NCI-H187 treated with DMSO at 0.1 percent for 48 hours (cell line): ENCODE measurements at regions not wholly inside any gene's neighbourhood (a gene's known extent, or its start where the extent isn't known, plus 50 kb on each side); places are given as distances from the start of the nearest gene placed in this dataset.

Experiments
- DNase-seq: peaks from one replicate; lab custom pipeline; 2025; lab: John Stamatoyannopoulos, UW

DNA sequence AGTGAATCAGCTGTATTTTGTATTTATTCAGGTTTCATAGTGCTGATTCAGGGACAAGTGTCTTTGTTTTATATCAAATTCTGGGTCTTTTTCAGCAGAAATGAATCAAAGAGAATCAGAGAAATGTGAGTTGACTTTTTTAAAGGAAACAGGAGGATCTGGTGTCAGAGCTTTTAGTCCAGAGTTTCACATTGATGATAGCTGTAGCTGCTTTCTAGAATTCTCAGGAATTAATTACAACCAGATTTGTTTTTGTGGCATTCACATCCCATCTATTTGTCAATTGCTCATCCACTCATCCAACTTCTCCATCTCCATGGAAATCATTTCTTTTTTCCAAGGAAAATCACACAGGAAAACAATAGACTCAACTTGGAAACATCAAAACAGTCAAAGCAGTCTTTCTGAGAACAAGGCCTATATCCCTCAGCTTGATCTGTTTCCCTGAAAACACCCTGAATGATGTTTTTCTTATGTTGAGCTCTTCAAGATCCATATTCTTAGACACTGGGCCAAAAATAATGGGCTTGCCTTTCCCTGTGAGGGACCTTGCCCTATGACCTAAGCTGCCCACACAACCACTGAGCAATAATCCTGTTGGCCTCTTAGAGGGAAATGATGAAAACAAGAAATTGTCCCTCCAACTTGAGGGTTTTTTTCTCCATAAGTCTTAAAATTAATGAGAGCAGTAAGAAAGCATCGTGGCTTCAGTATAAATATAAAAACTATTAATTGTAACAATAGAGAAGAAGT is 249.5 kb upstream of the FN1 start:
- no peak for DNase-seq

- DNase-seq = no peak
Measured at GRCh38 chr2:215684448-215685237, 248.8 kb upstream of the FN1 start.

- no peak for DNase-seq
Measured at GRCh38 chr2:215683295-215683694, 247.4 kb upstream of the FN1 start.

GRCh38 chr2:215681799-215682596 is 246.1 kb upstream of the FN1 start:
- no peak for DNase-seq

GRCh38 chr2:215680605-215681598 is 245.0 kb upstream of the FN1 start:
- DNase-seq = peak; percentile 23

DNA sequence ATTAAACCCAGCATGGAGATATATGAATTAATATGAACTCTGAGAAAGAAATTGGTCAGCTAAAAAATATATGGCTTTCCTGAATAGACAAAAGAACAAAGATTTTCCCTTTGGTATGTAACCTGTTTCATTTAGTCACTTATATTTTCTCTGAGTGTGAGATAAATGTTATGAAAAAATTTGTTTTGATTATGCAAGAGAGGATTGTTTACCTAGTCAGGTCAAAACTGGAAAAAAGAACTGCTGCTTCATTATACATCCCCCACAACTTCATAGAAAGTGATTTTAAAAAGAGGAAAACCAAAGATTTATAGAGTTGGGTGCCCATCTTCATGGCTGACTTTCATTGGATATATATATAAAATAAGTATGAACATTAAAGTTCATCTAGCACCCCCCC is 242.2 kb upstream of the FN1 start:
- DNase-seq = no peak

- no peak for DNase-seq
Measured at GRCh38 chr2:215677481-215677880, 241.6 kb upstream of the FN1 start.

GRCh38 chr2:215672406-215672805 is 236.5 kb upstream of the FN1 start:
- DNase-seq = no peak

- DNase-seq = no peak
Measured at GRCh38 chr2:215671691-215672090, 235.8 kb upstream of the FN1 start.

GRCh38 chr2:215671244-215671643 is 235.4 kb upstream of the FN1 start:
- no peak for DNase-seq

- DNase-seq = no peak
Measured at GRCh38 chr2:215670396-215670795, 234.5 kb upstream of the FN1 start.

DNA sequence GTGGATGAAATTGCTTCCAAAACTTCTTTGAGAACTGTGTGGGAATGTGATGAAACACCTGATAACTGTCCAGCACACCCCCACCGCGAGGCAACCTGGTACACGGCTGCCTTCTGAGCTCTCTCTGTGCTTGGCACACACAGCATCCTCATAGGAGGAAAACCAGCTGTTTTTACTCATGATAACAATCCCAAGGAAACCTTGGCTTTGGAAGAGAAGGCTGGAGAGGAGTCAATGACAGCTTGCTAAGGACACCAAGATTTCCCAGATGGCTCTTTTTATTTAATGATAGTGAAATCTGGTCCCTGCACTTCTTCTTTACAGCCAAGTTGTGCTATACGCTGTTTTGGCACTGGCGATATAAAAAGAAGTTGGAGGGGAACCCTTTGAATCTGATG is 232.5 kb upstream of the FN1 start:
- no peak for DNase-seq

- no peak for DNase-seq
Measured at GRCh38 chr2:215667585-215668377, 231.9 kb upstream of the FN1 start.

DNA sequence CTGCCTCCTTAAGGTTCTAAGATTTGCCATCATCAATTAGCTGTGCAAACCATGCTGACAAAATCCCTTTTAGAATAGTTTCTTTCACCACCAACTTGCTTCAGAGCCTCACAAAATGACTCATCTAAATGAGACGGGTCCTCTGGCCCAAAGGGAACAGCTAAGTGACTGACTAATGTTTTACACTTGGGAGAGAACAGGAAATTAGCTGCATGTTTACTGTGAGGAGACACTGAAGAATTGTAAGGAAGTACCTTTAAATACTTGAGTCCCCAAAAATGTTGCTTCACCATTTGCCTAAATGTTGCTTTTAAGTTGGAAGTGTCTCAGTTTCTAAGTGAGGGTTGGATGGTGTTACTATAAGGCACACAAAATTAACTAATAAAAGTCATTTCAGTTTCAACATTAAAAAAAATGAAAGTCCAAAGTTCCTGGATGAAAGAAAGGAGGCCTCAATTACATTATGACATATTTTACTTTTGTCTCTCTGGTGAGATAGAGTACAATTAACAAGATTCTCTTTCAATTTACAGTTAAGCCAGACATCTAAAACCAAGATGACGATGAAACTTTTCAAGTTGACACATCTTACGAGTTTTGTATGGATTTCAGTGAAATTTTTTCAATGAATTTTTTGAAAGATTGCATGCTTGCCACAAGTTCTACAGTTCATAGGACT is 229.1 kb upstream of the FN1 start:
- no peak for DNase-seq

DNA sequence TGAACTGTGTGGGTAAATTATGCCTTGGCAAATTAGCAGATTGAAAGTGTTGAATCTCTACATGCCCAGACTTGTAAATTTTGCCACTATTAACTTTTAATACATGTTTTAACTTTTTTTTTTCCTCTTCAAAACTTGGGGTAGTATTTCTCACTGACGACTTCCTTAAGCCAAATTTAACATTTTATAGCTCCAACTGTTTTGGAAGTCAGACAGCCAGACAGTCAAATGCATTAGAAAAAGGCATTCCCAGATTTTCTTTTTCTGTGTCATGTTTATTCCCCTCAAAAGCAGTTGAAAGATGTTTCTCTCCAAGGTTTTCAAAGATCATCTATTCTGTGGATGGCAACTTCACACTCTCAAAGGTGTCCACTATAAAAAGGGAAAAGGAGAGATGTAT is 226.8 kb upstream of the FN1 start:
- no peak for DNase-seq

GRCh38 chr2:215660687-215661086 is 224.8 kb upstream of the FN1 start:
- no peak for DNase-seq

DNA sequence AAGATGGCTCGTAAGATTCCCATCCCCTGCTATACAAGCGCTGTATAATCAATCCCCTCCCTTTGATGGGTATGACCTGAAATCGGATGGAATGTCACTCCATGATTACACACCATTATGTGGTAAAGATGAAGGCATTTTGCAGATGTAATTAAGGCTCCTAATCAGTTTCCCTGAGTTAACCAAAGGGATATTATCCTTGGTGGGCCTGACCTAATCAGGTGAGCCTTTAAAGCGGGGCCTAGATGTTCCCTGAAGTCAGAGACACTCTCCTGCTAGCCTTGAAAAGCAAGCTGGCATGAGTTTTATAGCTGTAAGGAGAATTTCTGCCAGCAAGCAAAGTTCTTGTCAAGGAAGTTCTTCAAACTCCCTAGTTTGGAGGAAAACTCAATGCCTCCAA is 223.8 kb upstream of the FN1 start:
- DNase-seq = no peak

- no peak for DNase-seq
Measured at GRCh38 chr2:215658635-215659305, 222.9 kb upstream of the FN1 start.

DNA sequence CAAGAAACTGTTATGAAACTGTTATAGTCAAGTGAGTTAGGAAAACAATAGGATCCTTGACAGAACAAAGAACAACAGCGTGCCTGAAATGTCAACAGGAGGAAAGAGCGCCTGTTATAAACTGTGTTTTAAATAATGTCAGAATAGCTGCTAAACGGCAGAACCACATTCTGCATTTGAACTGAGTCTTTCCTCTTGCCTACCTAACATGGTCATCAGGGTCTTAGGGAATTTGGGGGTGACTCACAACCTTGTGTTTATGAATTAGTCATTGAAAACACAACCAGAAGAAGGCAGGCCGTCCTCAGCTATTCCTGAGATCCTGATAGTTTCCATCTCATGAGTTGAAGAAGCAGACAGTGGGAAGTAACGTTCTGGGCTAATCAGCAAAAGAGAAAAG is 222.0 kb upstream of the FN1 start:
- DNase-seq = no peak
